H9 (cell line): ENCODE measurements at regions not wholly inside any gene's neighbourhood (a gene's known extent, or its start where the extent isn't known, plus 50 kb on each side); places are given as distances from the start of the nearest gene placed in this dataset.
A peak's percentile ranks its signal among the peaks of the same experiment; 100 is the strongest.

Source experiments
- DNase-seq: peaks from one replicate; pipeline ENCODE4 v3.0.0-alpha.2; 2017
- H2AFZ ChIP-seq: one replicate; pipeline ENCODE4 v1.6.1; 2013; ENCODE audit warnings: mild to moderate bottlenecking, low read length, control low read depth, moderate library complexity
- H2AK5ac ChIP-seq: 2 replicates; pipeline ENCODE4 v1.6.1; 2013; ENCODE audit warnings: low read length, control low read depth, mixed read lengths; ENCODE audit not compliant: insufficient read length
- H2BK120ac ChIP-seq: one replicate; pipeline ENCODE4 v1.6.1; 2013; ENCODE audit warnings: low read depth, mild to moderate bottlenecking, low read length, control low read depth, inconsistent platforms; ENCODE audit not compliant: poor library complexity, severe bottlenecking
- H2BK12ac ChIP-seq: 2 replicates; pipeline ENCODE4 v1.6.1; 2013; ENCODE audit warnings: low read length, control low read depth, mixed read lengths, low read depth; ENCODE audit not compliant: insufficient read length
- H2BK15ac ChIP-seq: 2 replicates; pipeline ENCODE4 v1.6.1; 2013; ENCODE audit warnings: low read depth, low read length, control low read depth
- H2BK20ac ChIP-seq: one replicate; pipeline ENCODE4 v1.6.1; 2013; ENCODE audit warnings: low read depth, mild to moderate bottlenecking, low read length, control low read depth, inconsistent platforms; ENCODE audit not compliant: poor library complexity, severe bottlenecking
- H2BK5ac ChIP-seq: 2 replicates; pipeline ENCODE4 v1.6.1; 2013; ENCODE audit warnings: low read length, control low read depth, mixed read lengths; ENCODE audit not compliant: insufficient read length
- H3K14ac ChIP-seq: 2 replicates; pipeline ENCODE4 v1.6.1; 2013; ENCODE audit warnings: low read length, control low read depth; ENCODE audit not compliant: insufficient read depth
- H3K18ac ChIP-seq: 2 replicates; pipeline ENCODE4 v1.6.1; 2013; ENCODE audit warnings: low read depth, mild to moderate bottlenecking, mixed read lengths, low read length, control low read depth; ENCODE audit not compliant: insufficient read length
- H3K23ac ChIP-seq: 2 replicates; pipeline ENCODE4 v1.6.1; 2013; ENCODE audit warnings: low read length, control low read depth, mixed read lengths, low read depth; ENCODE audit not compliant: insufficient read length
- H3K23me2 ChIP-seq: 2 replicates; pipeline ENCODE4 v1.6.1; 2013; ENCODE audit warnings: low read depth, mild to moderate bottlenecking, mixed read lengths, low read length, control low read depth; ENCODE audit not compliant: insufficient read length, poor library complexity, severe bottlenecking
- H3K27ac ChIP-seq: 2 replicates; pipeline ENCODE4 v1.5.1; 2013; ENCODE audit warnings: low read length, control low read depth, mixed read lengths, low read depth; ENCODE audit not compliant: insufficient read length
- H3K27me3 ChIP-seq: 2 replicates; pipeline ENCODE4 v1.6.1; 2013; ENCODE audit warnings: low read length, control low read depth, inconsistent platforms; ENCODE audit not compliant: insufficient read depth
- H3K4ac ChIP-seq: 2 replicates; pipeline ENCODE4 v1.6.1; 2013; ENCODE audit warnings: low read depth, mild to moderate bottlenecking, control low read depth, inconsistent platforms, low read length, moderate library complexity
- H3K4me1 ChIP-seq: 2 replicates; pipeline ENCODE4 v1.6.1; 2013; ENCODE audit warnings: low read length, control low read depth, inconsistent platforms; ENCODE audit not compliant: insufficient read depth
- H3K4me2 ChIP-seq: 2 replicates; pipeline ENCODE4 v1.6.1; 2013; ENCODE audit warnings: low read length, control low read depth, mixed read lengths; ENCODE audit not compliant: insufficient read length, insufficient read depth
- H3K56ac ChIP-seq: 2 replicates; pipeline ENCODE4 v1.6.1; 2013; ENCODE audit warnings: low read depth, mild to moderate bottlenecking, mixed read lengths, low read length, control low read depth; ENCODE audit not compliant: insufficient read length
- H3K79me1 ChIP-seq: 2 replicates; pipeline ENCODE4 v1.6.1; 2013; ENCODE audit warnings: low read depth, mild to moderate bottlenecking, moderate library complexity, low read length, control low read depth, inconsistent platforms; ENCODE audit not compliant: insufficient read depth, poor library complexity, severe bottlenecking
- H3K79me2 ChIP-seq: 2 replicates; pipeline ENCODE4 v1.6.1; 2013; ENCODE audit warnings: low read length, control low read depth, inconsistent platforms; ENCODE audit not compliant: insufficient read depth
- H3K9ac ChIP-seq: 2 replicates; pipeline ENCODE4 v1.6.1; 2013; ENCODE audit warnings: low read length, control low read depth, mixed read lengths; ENCODE audit not compliant: insufficient read length; ENCODE audit errors: extremely low read depth
- H3K9me3 ChIP-seq: one replicate; pipeline ENCODE4 v1.6.1; 2013; ENCODE audit warnings: low read depth, low read length, inconsistent platforms; ENCODE audit not compliant: control insufficient read depth
- H3T11ph ChIP-seq: one replicate; pipeline ENCODE4 v1.6.1; 2013; ENCODE audit warnings: mild to moderate bottlenecking, low read length, control low read depth, inconsistent platforms
- H4K20me1 ChIP-seq: one replicate; pipeline ENCODE4 v1.6.1; 2013; ENCODE audit not compliant: control insufficient read depth, insufficient read length, insufficient read depth
- H4K5ac ChIP-seq: 2 replicates; pipeline ENCODE4 v1.6.1; 2013; ENCODE audit warnings: low read depth, mild to moderate bottlenecking, mixed read lengths, low read length, control low read depth; ENCODE audit not compliant: insufficient read length
- H4K8ac ChIP-seq: replicated peaks from 2 replicates; pipeline ENCODE4 v1.6.1; 2013; ENCODE audit warnings: low read length, control low read depth, mixed read lengths, low read depth; ENCODE audit not compliant: insufficient read length
- H4K91ac ChIP-seq: 2 replicates; pipeline ENCODE4 v1.6.1; 2013; ENCODE audit warnings: low read depth, mild to moderate bottlenecking, moderate library complexity, mixed read lengths, low read length, control low read depth; ENCODE audit not compliant: insufficient read length
- H3K27ac Mint-ChIP-seq, 3 experiments: 2 replicates in 2 of 3; 3 replicates in 1 of 3; pipeline ENCODE4 v1.8.0; 2020 to 2021; ENCODE audit warnings: mixed read lengths in 3 of 3, mild to moderate bottlenecking in 1 of 3, moderate library complexity in 1 of 3
- H3K27me3 Mint-ChIP-seq: 2 replicates; pipeline ENCODE4 v1.8.0; 2021; ENCODE audit warnings: low read depth, mild to moderate bottlenecking, moderate library complexity, mixed read lengths
- H3K36me3 Mint-ChIP-seq, 3 experiments: 2 replicates in 2 of 3; 3 replicates in 1 of 3; pipeline ENCODE4 v1.8.0; 2020 to 2021; ENCODE audit warnings: low read depth in 3 of 3, mixed read lengths in 3 of 3; ENCODE audit not compliant: insufficient read depth in 1 of 3
- H3K4me1 Mint-ChIP-seq, 2 experiments: 2 replicates each; pipeline ENCODE4 v1.8.0; 2020; ENCODE audit warnings: mixed read lengths in 2 of 2
- H3K4me3 Mint-ChIP-seq, 2 experiments: 2 replicates in 1 of 2; 3 replicates in 1 of 2; pipeline ENCODE4 v1.8.0; 2020 to 2021; ENCODE audit warnings: mild to moderate bottlenecking in 2 of 2, mixed read lengths in 2 of 2, moderate library complexity in 1 of 2
- H3K9me3 Mint-ChIP-seq, 2 experiments: 2 replicates in 1 of 2; 3 replicates in 1 of 2; pipeline ENCODE4 v1.8.0; 2020; ENCODE audit warnings: mild to moderate bottlenecking in 2 of 2, mixed read lengths in 2 of 2, moderate library complexity in 1 of 2
- WGBS: extraction: QIAGEN DNeasy Blood & Tissue Kit; methylation state at CpG from one replicate; pipeline ENCODE4 v1.1.7; 2013; ENCODE audit warnings: missing lambda C conversion rate, low lambda C conversion rate, mixed read lengths; ENCODE audit not compliant: insufficient read length; ENCODE audit errors: extremely low coverage; 5-methylcytosine and 5-hydroxymethylcytosine counted together
- TF ChIP-seq, protein P1 (sequence below): fragments of 200-600 bp; sonication (generic); conservative IDR thresholded peaks from 3 replicates; pipeline ENCODE4 v1.8.0; 2021; ENCODE audit warnings: antibody characterized with exemption, mild to moderate bottlenecking

DNA sequence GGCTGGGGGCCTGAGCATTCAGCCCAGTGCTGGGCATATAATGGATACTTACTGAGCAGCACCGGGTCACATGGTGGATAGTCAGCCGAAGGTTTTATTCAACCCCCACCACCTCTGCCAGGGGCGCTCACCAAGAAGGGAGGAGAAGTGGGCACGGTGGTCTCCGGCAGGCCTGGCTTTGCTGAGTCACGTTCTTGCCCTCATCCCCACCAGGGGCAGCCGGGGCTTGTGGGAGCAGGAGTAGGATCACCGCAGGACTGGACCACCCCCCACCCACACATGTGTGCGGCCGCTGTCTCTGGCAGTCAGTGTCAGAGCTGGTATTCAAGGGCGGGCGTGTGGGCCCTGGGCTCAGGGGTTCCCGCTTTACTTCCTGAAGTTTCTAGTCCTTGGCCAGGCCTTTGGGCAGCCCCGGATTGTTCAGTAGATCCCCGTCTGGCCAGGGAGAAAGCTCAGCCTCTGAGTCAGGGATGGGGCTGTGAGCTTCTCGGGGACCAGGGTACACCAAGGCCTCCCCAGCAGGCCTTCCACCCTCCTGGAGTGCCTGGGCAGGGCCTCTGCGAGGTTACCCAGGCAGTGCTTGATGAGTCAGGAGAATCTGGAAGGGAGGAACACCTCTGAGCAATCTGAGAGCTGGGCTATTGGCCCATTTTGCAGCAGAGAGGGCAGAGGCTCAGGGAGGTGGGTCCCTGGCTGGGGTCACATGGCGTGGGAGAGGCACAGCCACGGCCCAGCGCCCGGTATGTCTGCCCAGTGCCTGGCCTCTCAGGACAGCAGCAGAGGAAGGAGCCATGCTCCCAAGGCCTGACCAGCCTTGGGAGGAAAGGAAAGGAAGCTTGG lies 60.6 kb downstream of the RTL6 start:
- no peak overlapping the region for H2BK5ac ChIP-seq
- H3K14ac ChIP-seq: no peak overlapping the region; the same call in 1 of the 2 replicates
- H3K27ac ChIP-seq: no peak overlapping the region
- H3K4me2 ChIP-seq: no peak overlapping the region
- no peaks in the 10 kb centered on the region for H3K79me2 ChIP-seq
- DNase-seq: no peak
- H3K79me1 ChIP-seq: no peaks in the 10 kb centered on the region
- no peaks in the 10 kb centered on the region for H4K20me1 ChIP-seq
- H3K4ac ChIP-seq: no peak overlapping the region; the same call in 1 of the 2 replicates
- H3K9ac ChIP-seq: no peak overlapping the region
- H2AFZ ChIP-seq: no peak overlapping the region
- H2AK5ac ChIP-seq: no peak overlapping the region
- Mint-ChIP-seq H3K9me3 (no peaks in the 10 kb centered on the region), H3K27ac (no peak overlapping the region; a peak in 1 of 7 replicates), H3K4me1 (peaks cover 4% of the 10 kb centered on the region in 2 experiments), H3K4me3 (peak overlapping the region in 1 of 2 experiments; percentile 14; a peak in 1 of 5 replicates), H3K36me3 (no peaks in the 10 kb centered on the region), H3K27me3 (peaks cover 3% of the 10 kb centered on the region)
- H2BK15ac ChIP-seq: no peak overlapping the region; the same call in 1 of the 2 replicates
- no peak overlapping the region for H2BK20ac ChIP-seq
- no peak overlapping the region for H4K8ac ChIP-seq
- H2BK12ac ChIP-seq: no peak overlapping the region
- no peak overlapping the region for H4K91ac ChIP-seq
- H3T11ph ChIP-seq: no peak overlapping the region
- H4K5ac ChIP-seq: no peak overlapping the region
- H3K56ac ChIP-seq: no peak overlapping the region
- H3K18ac ChIP-seq: peak overlapping the region; percentile 14
- H3K4me1 ChIP-seq: no peaks in the 10 kb centered on the region
- H3K23ac ChIP-seq: no peak overlapping the region
- no peaks in the 10 kb centered on the region for H3K27me3 ChIP-seq
- WGBS: no CpG with 5 or more reads among the region's 21 CpGs
- no peaks in the 10 kb centered on the region for H3K23me2 ChIP-seq
- TF ChIP-seq, protein P1, sequence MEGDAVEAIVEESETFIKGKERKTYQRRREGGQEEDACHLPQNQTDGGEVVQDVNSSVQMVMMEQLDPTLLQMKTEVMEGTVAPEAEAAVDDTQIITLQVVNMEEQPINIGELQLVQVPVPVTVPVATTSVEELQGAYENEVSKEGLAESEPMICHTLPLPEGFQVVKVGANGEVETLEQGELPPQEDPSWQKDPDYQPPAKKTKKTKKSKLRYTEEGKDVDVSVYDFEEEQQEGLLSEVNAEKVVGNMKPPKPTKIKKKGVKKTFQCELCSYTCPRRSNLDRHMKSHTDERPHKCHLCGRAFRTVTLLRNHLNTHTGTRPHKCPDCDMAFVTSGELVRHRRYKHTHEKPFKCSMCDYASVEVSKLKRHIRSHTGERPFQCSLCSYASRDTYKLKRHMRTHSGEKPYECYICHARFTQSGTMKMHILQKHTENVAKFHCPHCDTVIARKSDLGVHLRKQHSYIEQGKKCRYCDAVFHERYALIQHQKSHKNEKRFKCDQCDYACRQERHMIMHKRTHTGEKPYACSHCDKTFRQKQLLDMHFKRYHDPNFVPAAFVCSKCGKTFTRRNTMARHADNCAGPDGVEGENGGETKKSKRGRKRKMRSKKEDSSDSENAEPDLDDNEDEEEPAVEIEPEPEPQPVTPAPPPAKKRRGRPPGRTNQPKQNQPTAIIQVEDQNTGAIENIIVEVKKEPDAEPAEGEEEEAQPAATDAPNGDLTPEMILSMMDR: no peak
- no peaks in the 10 kb centered on the region for H3K9me3 ChIP-seq
- no peak overlapping the region for H2BK120ac ChIP-seq
